ENCODE measurements at regions not wholly inside any gene's neighbourhood (a gene's known extent, or its start where the extent isn't known, plus 50 kb on each side); places are given as distances from the start of the nearest gene placed in this dataset.

- TF ChIP-seq CTCF (IDR thresholded peaks at IDR 0.05 in 2 of 3, conservative IDR thresholded peaks at IDR 0.05 in 1 of 3; ENCODE audit: borderline replicate concordance in 1 of 3, insufficient read depth in 1 of 3, low read depth in 2 of 3, low read length in 2 of 3) = no peak
- TF ChIP-seq POLR2AphosphoS5 (IDR thresholded peaks at IDR 0.05; ENCODE audit: low read depth, low read length) = no peak
- no peak for TF ChIP-seq MAX (IDR thresholded peaks at IDR 0.05)
These were observed 2026.5 kb downstream of the TP53TG3F start for GRCh38 chr16:35485915-35486314.

Measured in HCT116 (cell line).